ENCODE measurements at regions not wholly inside any gene's neighbourhood (a gene's known extent, or its start where the extent isn't known, plus 50 kb on each side); places are given as distances from the start of the nearest gene placed in this dataset.

- TF ChIP-seq CTCF (IDR thresholded peaks at IDR 0.05; ENCODE audit: poor library complexity), result no peak
- TF ChIP-seq EZH2 (IDR thresholded peaks at IDR 0.05; ENCODE audit: borderline replicate concordance), result no peak
Observed at GRCh38 chr2:220956429-220956828, 615.7 kb downstream of the EPHA4 start.

Measured in hepatocyte (in vitro differentiated cells).